ENCODE measurements at regions not wholly inside any gene's neighbourhood (a gene's known extent, or its start where the extent isn't known, plus 50 kb on each side); places are given as distances from the start of the nearest gene placed in this dataset.

DNA sequence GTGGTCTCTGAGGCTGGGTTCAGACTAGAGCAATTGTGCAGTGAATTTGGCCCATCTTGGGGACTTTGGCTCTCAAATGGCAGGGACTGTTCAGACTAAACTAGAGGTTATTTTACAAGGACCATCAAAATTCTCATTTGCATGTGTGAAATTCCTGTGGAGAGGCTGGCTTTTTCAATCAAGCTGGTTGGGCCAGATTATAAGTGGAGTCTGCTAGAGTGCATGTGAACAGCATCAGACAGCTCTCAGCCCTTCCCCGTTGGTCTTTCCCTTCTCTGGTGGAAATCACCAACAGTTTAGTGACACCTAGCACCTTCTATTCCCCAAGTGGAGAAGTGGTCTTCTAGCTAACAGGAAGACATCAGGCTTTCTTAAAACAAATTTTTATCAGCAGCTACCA, 301.3 kb downstream of the CWC27 start:
- H3K36me3 Mint-ChIP-seq (ENCODE audit: insufficient read depth in 1 of 3, low read depth in 3 of 3) = no peaks in the 10 kb centered on the region
- Histone ChIP-seq H2BK20ac (ENCODE audit: low read depth, low read length, poor library complexity, severe bottlenecking) (no peak overlapping the region), H3K27ac (ENCODE audit: insufficient read length, low read depth, low read length) (no peak overlapping the region), H3K4ac (ENCODE audit: low read depth, low read length) (no peak overlapping the region), H4K20me1 (ENCODE audit: control insufficient read depth, insufficient read depth, insufficient read length) (no peaks in the 10 kb centered on the region), H3T11ph (ENCODE audit: low read length) (no peak overlapping the region), H3K9me3 (ENCODE audit: control insufficient read depth, low read depth, low read length) (no peaks in the 10 kb centered on the region), H3K56ac (ENCODE audit: insufficient read length, low read depth, low read length) (no peak overlapping the region), H2BK5ac (ENCODE audit: insufficient read length, low read length) (no peak overlapping the region), H3K9ac (ENCODE audit: extremely low read depth, insufficient read length, low read length) (no peak overlapping the region), H4K5ac (ENCODE audit: insufficient read length, low read depth, low read length) (no peak overlapping the region), H3K79me1 (ENCODE audit: insufficient read depth, low read depth, low read length, poor library complexity, severe bottlenecking) (no peaks in the 10 kb centered on the region), H2BK15ac (ENCODE audit: low read depth, low read length) (no peak overlapping the region), H2BK12ac (ENCODE audit: insufficient read length, low read depth, low read length) (no peak overlapping the region), H3K18ac (ENCODE audit: insufficient read length, low read depth, low read length) (no peak overlapping the region), H3K79me2 (ENCODE audit: insufficient read depth, low read length) (no peaks in the 10 kb centered on the region), H3K4me2 (ENCODE audit: insufficient read depth, insufficient read length, low read length) (no peak overlapping the region), H3K23ac (ENCODE audit: insufficient read length, low read depth, low read length) (no peak overlapping the region), H2BK120ac (ENCODE audit: low read depth, low read length, poor library complexity, severe bottlenecking) (no peak overlapping the region), H2AK5ac (ENCODE audit: insufficient read length, low read length) (no peak overlapping the region), H3K4me1 (ENCODE audit: insufficient read depth, low read length) (no peaks in the 10 kb centered on the region; the same call in 1 of the 2 replicates), H3K14ac (ENCODE audit: insufficient read depth, low read length) (no peak overlapping the region), H4K8ac (replicated peaks; ENCODE audit: insufficient read length, low read depth, low read length) (no peak overlapping the region), H2AFZ (ENCODE audit: low read length) (no peak overlapping the region), H3K27me3 (ENCODE audit: insufficient read depth, low read length) (no peaks in the 10 kb centered on the region), H4K91ac (ENCODE audit: insufficient read length, low read depth, low read length) (no peak overlapping the region), H3K23me2 (ENCODE audit: insufficient read length, low read depth, low read length, poor library complexity, severe bottlenecking) (no peaks in the 10 kb centered on the region)
- H3K4me3 Mint-ChIP-seq = no peak overlapping the region
- H3K9me3 Mint-ChIP-seq = no peaks in the 10 kb centered on the region
- TF ChIP-seq, protein P1, sequence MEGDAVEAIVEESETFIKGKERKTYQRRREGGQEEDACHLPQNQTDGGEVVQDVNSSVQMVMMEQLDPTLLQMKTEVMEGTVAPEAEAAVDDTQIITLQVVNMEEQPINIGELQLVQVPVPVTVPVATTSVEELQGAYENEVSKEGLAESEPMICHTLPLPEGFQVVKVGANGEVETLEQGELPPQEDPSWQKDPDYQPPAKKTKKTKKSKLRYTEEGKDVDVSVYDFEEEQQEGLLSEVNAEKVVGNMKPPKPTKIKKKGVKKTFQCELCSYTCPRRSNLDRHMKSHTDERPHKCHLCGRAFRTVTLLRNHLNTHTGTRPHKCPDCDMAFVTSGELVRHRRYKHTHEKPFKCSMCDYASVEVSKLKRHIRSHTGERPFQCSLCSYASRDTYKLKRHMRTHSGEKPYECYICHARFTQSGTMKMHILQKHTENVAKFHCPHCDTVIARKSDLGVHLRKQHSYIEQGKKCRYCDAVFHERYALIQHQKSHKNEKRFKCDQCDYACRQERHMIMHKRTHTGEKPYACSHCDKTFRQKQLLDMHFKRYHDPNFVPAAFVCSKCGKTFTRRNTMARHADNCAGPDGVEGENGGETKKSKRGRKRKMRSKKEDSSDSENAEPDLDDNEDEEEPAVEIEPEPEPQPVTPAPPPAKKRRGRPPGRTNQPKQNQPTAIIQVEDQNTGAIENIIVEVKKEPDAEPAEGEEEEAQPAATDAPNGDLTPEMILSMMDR (conservative IDR thresholded peaks at IDR 0.05) = no peak
- peaks cover 7 to 20% of the 10 kb centered on the region in 2 experiments for H3K4me1 Mint-ChIP-seq
- H3K27me3 Mint-ChIP-seq (ENCODE audit: low read depth) = no peaks in the 10 kb centered on the region; the same call in 1 of the 2 replicates
- no peak overlapping the region for H3K27ac Mint-ChIP-seq
- DNase-seq = no peak
- WGBS (ENCODE audit: extremely low coverage, insufficient read length, low lambda C conversion rate) = no CpG with 5 or more reads among the region's 1 CpG
